H1 (cell line): ENCODE measurements at regions not wholly inside any gene's neighbourhood (a gene's known extent, or its start where the extent isn't known, plus 50 kb on each side); places are given as distances from the start of the nearest gene placed in this dataset.

ENCODE experiments used
- BACH1 ChIP-seq: IDR thresholded peaks from 2 replicates; pipeline ENCODE4 v1.6.1; 2012; ENCODE audit warnings: low read length, improper control_type of control experiment
- EZH2 ChIP-seq: fragments of 200-600 bp; sonication (generic); IDR thresholded peaks from 2 replicates; pipeline ENCODE4 v1.7.1; 2012; ENCODE audit warnings: low read depth, mild to moderate bottlenecking, moderate library complexity, low read length, inconsistent platforms; ENCODE audit not compliant: severe bottlenecking
- GABPA ChIP-seq: IDR thresholded peaks from 2 replicates; pipeline ENCODE4 v1.6.1; 2011; ENCODE audit warnings: mild to moderate bottlenecking, low read length, moderate library complexity, borderline replicate concordance; ENCODE audit not compliant: insufficient read depth
- POLR2A ChIP-seq, 2 experiments: IDR thresholded peaks; 1 replicate in 1 of 2; 2 replicates in 1 of 2; pipeline ENCODE4 v1.6.1; 2011; ENCODE audit warnings: low read depth in 2 of 2, low read length in 2 of 2, mild to moderate bottlenecking in 2 of 2; ENCODE audit errors: control extremely low read depth in 1 of 2
- SP1 ChIP-seq: IDR thresholded peaks from 2 replicates; pipeline ENCODE4 v1.6.1; 2011; ENCODE audit warnings: low read depth, low read length
- TEAD4 ChIP-seq: IDR thresholded peaks from 2 replicates; pipeline ENCODE4 v1.6.1; 2012; ENCODE audit warnings: low read depth, low read length, inconsistent platforms, mixed read lengths
- ZNF274 ChIP-seq: IDR thresholded peaks from 2 replicates; pipeline ENCODE4 v1.7.0; 2012; ENCODE audit warnings: low read length, borderline replicate concordance; ENCODE audit errors: extremely low read depth
- TF ChIP-seq, protein P1 (sequence below), 3 experiments: IDR thresholded peaks; 1 replicate in 2 of 3; 2 replicates in 1 of 3; pipeline versions ENCODE4 v1.5.1 to v1.6.1; 2011; ENCODE audit warnings: low read length in 3 of 3, mild to moderate bottlenecking in 3 of 3, inconsistent platforms in 2 of 3, low read depth in 1 of 3, moderate library complexity in 1 of 3; ENCODE audit not compliant: insufficient read depth in 1 of 3; ENCODE audit errors: control extremely low read depth in 1 of 3
- TF ChIP-seq, protein P2 (sequence below): IDR thresholded peaks from 2 replicates; pipeline ENCODE4 v1.6.1; 2012; ENCODE audit warnings: low read length, inconsistent platforms

DNA sequence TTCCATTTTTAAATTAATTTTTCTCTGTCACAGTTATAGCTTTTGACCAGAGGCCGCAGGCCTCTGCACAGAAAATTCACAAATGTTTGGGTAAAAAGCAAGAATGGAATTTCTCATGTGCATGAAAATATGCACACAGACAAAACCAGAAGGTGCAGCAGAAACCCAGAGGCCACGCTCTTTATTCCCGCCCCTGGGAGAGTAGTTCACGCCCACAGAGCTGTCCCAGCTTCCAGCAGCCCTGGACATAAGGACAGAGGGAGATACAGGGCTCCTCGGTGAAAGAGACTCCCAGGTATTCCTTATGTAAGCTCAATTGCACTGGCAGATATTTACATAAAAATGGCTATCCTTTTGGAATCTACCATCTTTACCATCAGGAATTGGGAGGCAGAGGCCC lies 245.2 kb upstream of the NFE2L3 start:
- TF ChIP-seq EZH2 = no peak
- TF ChIP-seq, protein P1, sequence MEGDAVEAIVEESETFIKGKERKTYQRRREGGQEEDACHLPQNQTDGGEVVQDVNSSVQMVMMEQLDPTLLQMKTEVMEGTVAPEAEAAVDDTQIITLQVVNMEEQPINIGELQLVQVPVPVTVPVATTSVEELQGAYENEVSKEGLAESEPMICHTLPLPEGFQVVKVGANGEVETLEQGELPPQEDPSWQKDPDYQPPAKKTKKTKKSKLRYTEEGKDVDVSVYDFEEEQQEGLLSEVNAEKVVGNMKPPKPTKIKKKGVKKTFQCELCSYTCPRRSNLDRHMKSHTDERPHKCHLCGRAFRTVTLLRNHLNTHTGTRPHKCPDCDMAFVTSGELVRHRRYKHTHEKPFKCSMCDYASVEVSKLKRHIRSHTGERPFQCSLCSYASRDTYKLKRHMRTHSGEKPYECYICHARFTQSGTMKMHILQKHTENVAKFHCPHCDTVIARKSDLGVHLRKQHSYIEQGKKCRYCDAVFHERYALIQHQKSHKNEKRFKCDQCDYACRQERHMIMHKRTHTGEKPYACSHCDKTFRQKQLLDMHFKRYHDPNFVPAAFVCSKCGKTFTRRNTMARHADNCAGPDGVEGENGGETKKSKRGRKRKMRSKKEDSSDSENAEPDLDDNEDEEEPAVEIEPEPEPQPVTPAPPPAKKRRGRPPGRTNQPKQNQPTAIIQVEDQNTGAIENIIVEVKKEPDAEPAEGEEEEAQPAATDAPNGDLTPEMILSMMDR (IDR thresholded peaks at IDR 0.05; ENCODE audit: control extremely low read depth in 1 of 3, insufficient read depth in 1 of 3, low read depth in 1 of 3, low read length in 3 of 3) = no peak
- TF ChIP-seq BACH1 = no peak
- TF ChIP-seq, protein P2, sequence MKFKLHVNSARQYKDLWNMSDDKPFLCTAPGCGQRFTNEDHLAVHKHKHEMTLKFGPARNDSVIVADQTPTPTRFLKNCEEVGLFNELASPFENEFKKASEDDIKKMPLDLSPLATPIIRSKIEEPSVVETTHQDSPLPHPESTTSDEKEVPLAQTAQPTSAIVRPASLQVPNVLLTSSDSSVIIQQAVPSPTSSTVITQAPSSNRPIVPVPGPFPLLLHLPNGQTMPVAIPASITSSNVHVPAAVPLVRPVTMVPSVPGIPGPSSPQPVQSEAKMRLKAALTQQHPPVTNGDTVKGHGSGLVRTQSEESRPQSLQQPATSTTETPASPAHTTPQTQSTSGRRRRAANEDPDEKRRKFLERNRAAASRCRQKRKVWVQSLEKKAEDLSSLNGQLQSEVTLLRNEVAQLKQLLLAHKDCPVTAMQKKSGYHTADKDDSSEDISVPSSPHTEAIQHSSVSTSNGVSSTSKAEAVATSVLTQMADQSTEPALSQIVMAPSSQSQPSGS = no peak
- no peak for TF ChIP-seq GABPA
- TF ChIP-seq POLR2A (IDR thresholded peaks at IDR 0.05; ENCODE audit: control extremely low read depth in 1 of 2, low read depth in 2 of 2, low read length in 2 of 2) = no peak
- TF ChIP-seq ZNF274 = no peak
- TF ChIP-seq TEAD4 = no peak
- TF ChIP-seq SP1 = no peak
